ENCODE measurements at regions not wholly inside any gene's neighbourhood (a gene's known extent, or its start where the extent isn't known, plus 50 kb on each side); places are given as distances from the start of the nearest gene placed in this dataset.

GRCh38 chr5:82388181-82388580 is 110.0 kb upstream of the RPS23 start:
- TF ChIP-seq CTCF (IDR thresholded peaks at IDR 0.05) (no peak), EZH2 (IDR thresholded peaks at IDR 0.05) (no peak), EZH2phosphoT487 (IDR thresholded peaks at IDR 0.05) (no peak)
